ENCODE measurements at regions not wholly inside any gene's neighbourhood (a gene's known extent, or its start where the extent isn't known, plus 50 kb on each side); places are given as distances from the start of the nearest gene placed in this dataset.

- Histone ChIP-seq H3K9me3 (replicated peaks in 1 of 3) (no peaks in the 10 kb centered on the region), H3K27ac (no peak overlapping the region), H3K4me1 (replicated peaks in 1 of 2) (peaks cover 0 to 12% of the 10 kb centered on the region in 2 donors), H3K27me3 (no peaks in the 10 kb centered on the region), H3K4me3 (no peak overlapping the region), H3K36me3 (replicated peaks in 1 of 2) (no peaks in the 10 kb centered on the region)
- intact Hi-C loops (cut with DNase I), result no loop called here
- DNase-seq, result no peak
- WGBS, 4 donors, result 68 to 81% (median 77%) methylated on average over 10 of the region's 10 CpGs
- TF ChIP-seq POLR2A (IDR thresholded peaks at IDR 0.05), result no peak
- no peak for TF ChIP-seq CTCF (IDR thresholded peaks at IDR 0.05)
Measured at GRCh38 chr7:47040795-47041347, 541.0 kb downstream of the TNS3 start.

- Histone ChIP-seq H3K9me3 (replicated peaks in 1 of 3) (no peaks in the 10 kb centered on the region), H3K27me3 (no peaks in the 10 kb centered on the region), H3K4me1 (replicated peaks in 1 of 2) (peaks cover 0 to 4% of the 10 kb centered on the region in 2 donors), H3K36me3 (replicated peaks in 1 of 2) (no peaks in the 10 kb centered on the region), H3K27ac (peak overlapping the region in 1 of 5 donors; percentile 6), H3K4me3 (no peak overlapping the region)
- no peak for DNase-seq
- TF ChIP-seq CTCF (IDR thresholded peaks at IDR 0.05) (no peak), POLR2A (IDR thresholded peaks at IDR 0.05) (no peak)
- intact Hi-C loops (cut with DNase I), result no loop called here
- WGBS, 4 donors, result 43 to 59% (median 46%) methylated on average over 1 of the region's 1 CpG
Measured at GRCh38 chr7:47039904-47040303, 542.0 kb downstream of the TNS3 start.

- no peak for DNase-seq
- WGBS, 4 donors, result 77 to 81% (median 79%) methylated on average over 6 of the region's 6 CpGs
- intact Hi-C loops (cut with DNase I), result no loop called here
Measured at GRCh38 chr7:47039089-47039648, 542.7 kb downstream of the TNS3 start.

GRCh38 chr7:47038621-47039020 is 543.3 kb downstream of the TNS3 start:
- intact Hi-C loops (cut with DNase I), result no loop called here
- DNase-seq, result no peak
- Histone ChIP-seq H3K27ac (no peak overlapping the region), H3K4me3 (no peak overlapping the region), H3K9me3 (replicated peaks in 1 of 3) (no peaks in the 10 kb centered on the region), H3K27me3 (no peaks in the 10 kb centered on the region), H3K4me1 (replicated peaks in 1 of 2) (peaks cover 0 to 4% of the 10 kb centered on the region in 2 donors), H3K36me3 (replicated peaks in 1 of 2) (no peaks in the 10 kb centered on the region)
- 80 to 98% (median 91%) methylated on average over 6 of the region's 6 CpGs for WGBS, 4 donors
- TF ChIP-seq POLR2A (IDR thresholded peaks at IDR 0.05) (no peak), CTCF (IDR thresholded peaks at IDR 0.05) (no peak)

More at GRCh38 chr7:47039089-47039648, 542.7 kb downstream of the TNS3 start:
- no peaks in the 10 kb centered on the region for H3K27me3 ChIP-seq
- H3K4me3 ChIP-seq, result no peak overlapping the region
- TF ChIP-seq CTCF (IDR thresholded peaks at IDR 0.05) (no peak), POLR2A (IDR thresholded peaks at IDR 0.05) (no peak)
- no peaks in the 10 kb centered on the region for H3K36me3 ChIP-seq (replicated peaks in 1 of 2)
- H3K4me1 ChIP-seq (replicated peaks in 1 of 2), result peaks cover 0 to 4% of the 10 kb centered on the region in 2 donors
- H3K9me3 ChIP-seq (replicated peaks in 1 of 3), result no peaks in the 10 kb centered on the region
- peak overlapping the region in 1 of 5 donors; percentile 14 for H3K27ac ChIP-seq

Data from adrenal gland (tissue), 9 donors.